NOMO-1 (cell line): ENCODE measurements at regions not wholly inside any gene's neighbourhood (a gene's known extent, or its start where the extent isn't known, plus 50 kb on each side); places are given as distances from the start of the nearest gene placed in this dataset.
"Not testable (repeated sequence)": the region's sequence is repeated elsewhere in the genome, so short reads cannot be mapped to it uniquely, and the experiment has no call there.

Experiments
- DNase-seq, 2 experiments: peaks; one replicate each; lab custom pipeline; 2025; ENCODE audit not compliant: unreplicated experiment in 2 of 2; lab: John Stamatoyannopoulos, UW

DNA sequence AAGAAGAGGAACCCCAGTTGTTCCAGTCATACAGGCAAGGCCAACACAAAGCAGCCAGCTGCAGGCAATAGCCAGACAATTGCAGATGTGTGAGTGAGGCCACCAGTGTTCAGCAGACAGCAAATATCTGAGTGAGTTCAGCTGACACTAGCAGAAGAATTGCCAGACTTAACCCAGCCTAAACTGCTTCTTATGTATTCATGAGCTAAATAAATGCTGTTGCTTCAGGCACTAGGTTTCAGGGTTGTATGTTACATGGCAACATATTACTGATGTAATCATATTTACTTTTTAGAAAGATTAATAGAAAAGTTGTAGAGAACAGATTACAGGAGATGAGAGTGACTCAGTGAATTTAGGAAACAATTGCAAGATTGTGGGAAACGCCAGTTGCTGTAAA lies 129.8 kb upstream of the CHODL start:
- DNase-seq: no peak

- DNase-seq: no peak
Measured at GRCh38 chr21:18104802-18105201, 139.8 kb upstream of the CHODL start.

DNA sequence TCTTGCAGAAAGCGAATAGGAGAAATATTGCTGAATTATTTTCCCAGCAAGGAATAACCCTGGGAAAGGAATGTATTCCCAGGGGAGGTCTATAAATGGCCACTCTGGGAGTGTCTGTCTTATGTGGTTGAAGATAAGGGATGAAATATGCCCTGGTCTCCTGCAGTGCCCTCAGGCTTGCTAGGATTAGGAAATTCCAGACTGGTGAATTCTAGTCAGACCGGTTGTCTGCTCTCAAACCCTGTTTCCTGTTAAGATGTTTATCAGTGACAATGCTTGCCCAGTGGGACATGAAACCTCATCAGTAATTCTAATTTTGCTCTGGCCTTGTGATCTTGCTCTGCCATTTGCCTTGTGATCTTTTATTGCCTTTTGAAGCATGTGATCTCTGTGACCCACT lies 148.2 kb upstream of the CHODL start:
- DNase-seq: not testable (repeated sequence)

DNA sequence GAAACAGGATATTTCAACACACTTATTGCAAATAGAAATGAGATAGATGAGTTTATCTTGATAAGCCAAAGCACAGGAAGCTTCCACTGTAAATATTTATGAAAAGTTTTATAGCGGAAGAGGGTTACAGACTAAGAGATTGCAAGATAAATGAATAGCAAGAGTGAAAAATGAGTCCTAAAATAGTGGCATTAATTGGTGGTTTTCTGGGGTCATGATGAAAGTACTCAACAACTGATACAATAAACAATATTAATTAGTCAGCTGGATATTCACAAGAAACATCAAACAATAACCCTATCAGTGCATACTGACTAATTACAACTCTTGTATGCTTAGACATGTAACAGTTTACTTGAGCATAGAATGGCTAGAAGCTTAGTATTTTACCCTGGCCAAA lies 154.8 kb upstream of the CHODL start:
- DNase-seq: no peak

GRCh38 chr21:18070392-18070791 lies 174.2 kb upstream of the CHODL start:
- no peak for DNase-seq

- DNase-seq: no peak
Measured at GRCh38 chr21:18069875-18070274, 174.8 kb upstream of the CHODL start.

DNA sequence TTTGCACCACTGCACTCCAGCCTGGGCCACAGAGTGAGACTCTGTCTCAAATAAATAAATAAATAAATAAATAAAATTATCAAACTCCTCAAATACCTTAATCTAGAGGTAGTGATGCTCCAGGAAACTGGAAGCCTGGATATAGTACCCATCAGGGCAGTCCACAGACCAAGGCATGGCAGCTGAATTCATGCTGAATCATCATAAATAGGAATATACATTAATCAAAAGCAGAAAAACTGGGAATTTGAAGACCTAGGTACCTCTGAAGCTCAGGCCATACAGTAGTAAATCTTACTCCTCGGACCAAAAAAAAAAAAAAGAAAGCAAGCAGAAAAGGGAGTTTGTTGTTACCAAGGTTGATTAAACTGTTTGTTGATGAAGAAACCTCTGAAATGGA lies 184.2 kb upstream of the CHODL start:
- no peak for DNase-seq

GRCh38 chr21:18058731-18059398 lies 185.8 kb upstream of the CHODL start:
- DNase-seq: no peak

- DNase-seq: no peak
Measured at GRCh38 chr21:18053151-18053550, 191.5 kb upstream of the CHODL start.

DNA sequence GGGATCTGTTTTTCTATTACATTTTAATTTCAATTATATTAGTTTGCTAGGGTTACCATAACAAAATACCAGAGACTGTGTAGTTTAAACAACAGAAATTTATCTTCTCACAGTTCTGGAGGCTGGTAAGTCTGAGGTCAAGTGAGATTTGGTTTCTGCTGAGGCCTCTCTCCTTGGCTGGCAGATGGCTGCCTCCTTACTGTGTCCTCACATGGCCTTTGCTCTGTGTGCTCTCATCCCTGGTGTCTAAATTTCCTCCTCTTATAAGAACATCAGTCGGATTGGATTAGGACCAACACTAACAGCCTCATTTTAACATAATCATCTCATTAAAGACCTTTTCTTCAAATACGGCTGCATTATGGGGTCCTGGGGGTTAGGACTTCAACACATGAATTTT lies 195.2 kb upstream of the CHODL start:
- no peak for DNase-seq

DNA sequence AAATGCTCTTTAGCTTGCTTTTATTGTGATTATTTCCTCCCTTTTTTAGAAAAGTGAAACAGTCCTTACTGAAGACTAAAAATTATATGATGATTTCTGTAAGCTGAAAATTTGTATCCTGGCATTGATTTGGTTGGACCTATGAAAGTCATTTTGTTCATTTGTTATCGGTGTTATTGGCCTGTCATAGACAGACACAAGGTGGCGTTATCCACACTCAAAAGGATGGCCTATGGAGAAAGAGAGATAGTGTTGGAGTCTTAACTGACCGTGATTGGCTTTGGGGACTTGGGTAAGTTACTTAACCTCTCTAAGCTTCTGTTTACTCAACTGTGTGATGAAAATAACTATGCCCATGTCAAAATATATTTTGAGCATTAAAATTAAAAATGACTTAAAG lies 203.6 kb upstream of the CHODL start:
- DNase-seq: peak in 1 of 2 experiments; percentile 13

- no peak for DNase-seq
Measured at GRCh38 chr21:18030248-18030647, 211.1 kb upstream of the C21orf91 start.

DNA sequence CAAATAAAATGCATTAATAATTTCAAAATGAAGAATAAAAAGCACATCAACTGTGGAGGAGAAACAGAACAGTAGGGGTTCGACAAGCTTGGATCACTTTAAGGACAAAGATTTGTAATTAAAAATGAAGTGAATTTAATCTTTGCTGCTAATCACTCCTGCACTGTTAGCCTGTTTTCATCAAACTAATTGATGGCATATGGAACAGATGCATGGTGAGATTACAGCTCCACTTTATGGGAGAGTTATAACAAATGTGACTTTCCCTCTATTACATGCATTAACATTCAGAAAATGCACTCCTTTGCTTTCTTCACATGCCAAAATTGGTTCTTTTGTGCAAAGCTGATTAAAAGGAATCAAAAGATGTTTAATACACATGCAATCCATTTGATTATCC lies 207.2 kb upstream of the C21orf91 start:
- DNase-seq: no peak

- no peak for DNase-seq
Measured at GRCh38 chr21:18023711-18024110, 204.6 kb upstream of the C21orf91 start.

GRCh38 chr21:18023157-18023556 lies 204.0 kb upstream of the C21orf91 start:
- DNase-seq: no peak

DNA sequence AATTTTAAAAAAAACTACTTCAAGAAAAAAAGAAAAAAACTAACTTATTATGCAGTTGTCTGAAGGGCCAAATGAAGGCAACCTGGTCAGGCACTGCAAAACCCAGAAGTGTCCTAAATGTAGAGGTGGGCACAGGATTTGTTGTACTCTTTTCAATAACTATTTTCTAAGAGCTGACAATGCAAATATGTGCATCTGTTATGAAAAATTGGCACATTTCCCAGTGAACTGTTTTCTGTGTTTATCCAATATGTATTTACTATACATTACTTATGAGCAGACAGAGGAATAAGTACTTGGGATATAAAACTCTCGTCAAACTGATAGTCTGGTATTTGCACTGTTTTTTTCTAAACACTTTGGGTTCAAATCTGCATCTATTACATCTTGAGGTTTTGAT lies 188.0 kb upstream of the C21orf91 start:
- no peak for DNase-seq

- no peak for DNase-seq
Measured at GRCh38 chr21:18006691-18007090, 187.5 kb upstream of the C21orf91 start.

GRCh38 chr21:18002393-18002792 lies 183.2 kb upstream of the C21orf91 start:
- no peak for DNase-seq

GRCh38 chr21:18000981-18001686 lies 182.0 kb upstream of the C21orf91 start:
- DNase-seq: no peak

DNA sequence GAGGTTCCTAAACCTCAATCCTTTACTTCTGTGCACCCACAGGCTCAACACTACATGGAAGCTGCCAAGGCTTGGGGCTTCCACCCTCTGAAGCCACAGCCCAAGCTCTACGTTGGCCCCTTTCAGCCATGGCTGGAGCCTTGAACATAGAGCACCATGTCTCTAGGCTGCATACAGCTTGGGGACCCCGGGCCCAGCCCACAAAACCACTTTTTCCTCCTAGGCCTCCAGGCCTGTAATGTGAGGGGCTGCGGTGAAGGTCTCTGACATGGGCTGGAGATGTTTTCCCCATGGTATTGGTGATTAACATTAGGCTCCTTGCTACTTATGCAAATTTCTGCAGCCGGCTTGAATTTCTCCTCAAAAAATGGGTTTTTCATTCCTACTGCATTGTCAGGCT lies 179.4 kb upstream of the C21orf91 start:
- not testable (repeated sequence) for DNase-seq

DNA sequence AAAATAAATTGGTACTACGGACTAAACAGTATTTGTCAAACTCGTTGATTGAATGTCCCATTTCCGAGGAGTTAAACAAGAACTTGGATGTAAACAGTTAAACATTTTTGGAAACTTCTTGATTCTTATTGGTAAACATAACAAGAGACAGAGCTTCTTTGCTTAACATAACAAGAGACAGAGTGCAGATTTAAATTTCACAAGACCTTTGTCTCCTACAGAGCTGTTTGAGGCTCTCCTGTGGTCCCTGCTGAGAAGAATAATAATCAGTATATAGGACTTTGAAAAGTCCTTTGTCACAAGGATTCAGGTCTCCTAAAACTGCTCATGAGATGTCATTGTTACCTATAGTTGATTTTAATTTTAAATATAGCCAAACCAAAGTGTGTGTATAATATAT lies 170.6 kb upstream of the C21orf91 start:
- DNase-seq: no peak

DNA sequence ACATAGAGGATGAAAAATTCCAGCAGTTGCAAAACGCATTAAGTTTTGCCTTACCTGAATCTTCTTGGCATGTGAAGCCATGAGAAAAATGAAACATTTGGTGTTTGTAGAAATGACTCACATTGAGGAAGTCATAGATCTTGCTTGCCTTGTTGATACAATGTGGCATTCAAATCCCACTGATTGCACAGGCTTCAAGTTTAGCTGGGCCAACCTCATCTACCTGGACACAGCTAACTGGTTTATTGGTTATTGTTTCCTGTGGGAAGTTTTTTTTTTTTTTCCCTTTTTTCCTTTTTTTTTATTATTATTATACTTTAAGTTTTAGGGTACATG lies 168.9 kb upstream of the C21orf91 start:
- no peak for DNase-seq
